Chondrocyte (in vitro differentiated cells): ENCODE measurements at regions not wholly inside any gene's neighbourhood (a gene's known extent, or its start where the extent isn't known, plus 50 kb on each side); places are given as distances from the start of the nearest gene placed in this dataset.

Experiments
- DNase-seq: peaks from one replicate; pipeline ENCODE4 v3.0.0; 2021; ENCODE audit warnings: mixed read lengths, low spot score
- H3K27ac Mint-ChIP-seq: one replicate; pipeline ENCODE4 v1.8.0; 2021; ENCODE audit warnings: mild to moderate bottlenecking, moderate library complexity, mixed read lengths; ENCODE audit not compliant: unreplicated experiment
- H3K27me3 Mint-ChIP-seq: 2 replicates; pipeline ENCODE4 v1.8.0; 2021; ENCODE audit warnings: low read depth, mixed read lengths
- H3K36me3 Mint-ChIP-seq: 2 replicates; pipeline ENCODE4 v1.8.0; 2021; ENCODE audit warnings: low read depth, mixed read lengths
- H3K4me1 Mint-ChIP-seq: 2 replicates; pipeline ENCODE4 v1.8.0; 2021; ENCODE audit warnings: low read depth, mild to moderate bottlenecking, mixed read lengths
- H3K4me3 Mint-ChIP-seq: one replicate; pipeline ENCODE4 v1.8.0; 2021; ENCODE audit warnings: mild to moderate bottlenecking, moderate library complexity, mixed read lengths; ENCODE audit not compliant: unreplicated experiment
- H3K9me3 Mint-ChIP-seq: 2 replicates; pipeline ENCODE4 v1.8.0; 2021; ENCODE audit warnings: low read depth, mixed read lengths
- TF ChIP-seq, protein P1 (sequence below): fragments of 200-600 bp; sonication (generic); IDR thresholded peaks from 2 replicates; pipeline ENCODE4 v1.5.0; 2021; ENCODE audit warnings: antibody characterized with exemption, mild to moderate bottlenecking, moderate library complexity

- H3K27ac Mint-ChIP-seq: no peak overlapping the region
Observed at GRCh38 chr6:165835410-165835851, 172.4 kb upstream of the PDE10A start.

GRCh38 chr6:165834613-165835259 lies 171.7 kb upstream of the PDE10A start:
- Mint-ChIP-seq H3K27ac (no peak overlapping the region), H3K4me1 (no peaks in the 10 kb centered on the region), H3K9me3 (no peaks in the 10 kb centered on the region), H3K36me3 (no peaks in the 10 kb centered on the region), H3K27me3 (peaks cover 11% of the 10 kb centered on the region), H3K4me3 (no peak overlapping the region)
- DNase-seq: no peak
- TF ChIP-seq, protein P1, sequence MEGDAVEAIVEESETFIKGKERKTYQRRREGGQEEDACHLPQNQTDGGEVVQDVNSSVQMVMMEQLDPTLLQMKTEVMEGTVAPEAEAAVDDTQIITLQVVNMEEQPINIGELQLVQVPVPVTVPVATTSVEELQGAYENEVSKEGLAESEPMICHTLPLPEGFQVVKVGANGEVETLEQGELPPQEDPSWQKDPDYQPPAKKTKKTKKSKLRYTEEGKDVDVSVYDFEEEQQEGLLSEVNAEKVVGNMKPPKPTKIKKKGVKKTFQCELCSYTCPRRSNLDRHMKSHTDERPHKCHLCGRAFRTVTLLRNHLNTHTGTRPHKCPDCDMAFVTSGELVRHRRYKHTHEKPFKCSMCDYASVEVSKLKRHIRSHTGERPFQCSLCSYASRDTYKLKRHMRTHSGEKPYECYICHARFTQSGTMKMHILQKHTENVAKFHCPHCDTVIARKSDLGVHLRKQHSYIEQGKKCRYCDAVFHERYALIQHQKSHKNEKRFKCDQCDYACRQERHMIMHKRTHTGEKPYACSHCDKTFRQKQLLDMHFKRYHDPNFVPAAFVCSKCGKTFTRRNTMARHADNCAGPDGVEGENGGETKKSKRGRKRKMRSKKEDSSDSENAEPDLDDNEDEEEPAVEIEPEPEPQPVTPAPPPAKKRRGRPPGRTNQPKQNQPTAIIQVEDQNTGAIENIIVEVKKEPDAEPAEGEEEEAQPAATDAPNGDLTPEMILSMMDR: no peak

More at GRCh38 chr6:165835410-165835851, 172.4 kb upstream of the PDE10A start:
- Mint-ChIP-seq H3K4me1 (no peaks in the 10 kb centered on the region), H3K36me3 (no peaks in the 10 kb centered on the region), H3K9me3 (no peaks in the 10 kb centered on the region), H3K4me3 (no peak overlapping the region), H3K27me3 (peaks cover 12% of the 10 kb centered on the region)
- DNase-seq: no peak
- TF ChIP-seq, protein P1: no peak

- Mint-ChIP-seq H3K27ac (no peak overlapping the region), H3K4me3 (no peak overlapping the region), H3K4me1 (no peaks in the 10 kb centered on the region), H3K36me3 (no peaks in the 10 kb centered on the region), H3K27me3 (peaks cover 8% of the 10 kb centered on the region), H3K9me3 (no peaks in the 10 kb centered on the region)
- TF ChIP-seq, protein P1: no peak
- DNase-seq: no peak
Observed at GRCh38 chr6:165833355-165833754, 170.3 kb upstream of the PDE10A start.

DNA sequence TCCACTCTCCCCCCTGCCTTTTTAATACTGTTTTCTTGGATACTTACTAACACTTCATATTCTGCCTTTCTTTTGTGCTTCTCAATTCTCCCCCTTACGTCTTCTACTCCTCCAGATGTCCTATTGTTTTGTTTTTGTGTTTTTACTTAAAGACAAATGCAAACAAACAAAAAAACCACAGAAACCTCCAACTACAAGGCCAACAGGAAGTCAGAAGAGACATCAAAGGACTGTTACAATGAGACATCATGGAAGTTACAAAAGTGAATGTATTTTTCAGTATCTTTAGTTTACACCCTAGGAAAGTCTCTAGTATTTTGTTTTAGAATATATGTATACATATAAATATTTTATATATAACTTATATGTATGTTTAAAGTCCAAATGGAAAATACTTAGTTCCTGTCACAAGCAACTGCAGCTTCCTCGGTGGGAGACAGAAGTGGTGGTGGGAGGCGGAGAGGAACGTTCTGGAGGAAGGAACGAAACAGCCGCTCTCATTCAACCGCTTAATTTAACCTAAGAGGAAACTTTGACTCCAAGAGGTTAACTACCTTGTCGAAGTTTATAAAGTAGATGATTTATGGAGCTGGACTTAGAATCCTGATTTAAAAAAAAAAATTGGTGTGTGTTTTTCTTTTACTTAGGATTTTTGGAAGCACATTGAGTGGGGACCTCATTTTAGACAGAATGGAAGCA lies 168.9 kb upstream of the PDE10A start:
- Mint-ChIP-seq H3K9me3 (no peaks in the 10 kb centered on the region), H3K36me3 (no peaks in the 10 kb centered on the region), H3K27me3 (peaks cover 8% of the 10 kb centered on the region), H3K4me3 (no peak overlapping the region), H3K4me1 (no peaks in the 10 kb centered on the region), H3K27ac (no peak overlapping the region)
- TF ChIP-seq, protein P1: no peak
- DNase-seq: no peak

GRCh38 chr6:165830761-165831160 lies 167.7 kb upstream of the PDE10A start:
- H3K4me3 Mint-ChIP-seq: no peak overlapping the region
- TF ChIP-seq, protein P1: no peak
- no peak for DNase-seq
- H3K4me1 Mint-ChIP-seq: no peaks in the 10 kb centered on the region
- no peaks in the 10 kb centered on the region for H3K36me3 Mint-ChIP-seq
- H3K27ac Mint-ChIP-seq: no peak overlapping the region
- H3K9me3 Mint-ChIP-seq: no peaks in the 10 kb centered on the region
- peaks cover 8% of the 10 kb centered on the region for H3K27me3 Mint-ChIP-seq
